LNCaP clone FGC (cell line): ENCODE measurements at regions not wholly inside any gene's neighbourhood (a gene's known extent, or its start where the extent isn't known, plus 50 kb on each side); places are given as distances from the start of the nearest gene placed in this dataset.

Source experiments
- DNase-seq: peaks from one replicate; pipeline ENCODE4 v3.0.0-alpha.2; 2011; ENCODE audit warnings: low read depth
- H3K4me3 ChIP-seq: 2 replicates; pipeline ENCODE4 v1.5.1; 2011; ENCODE audit warnings: mild to moderate bottlenecking, low read depth, low read length, control low read depth
- CTCF ChIP-seq: IDR thresholded peaks from 2 replicates; pipeline ENCODE4 v1.5.1; 2012; ENCODE audit warnings: mild to moderate bottlenecking; ENCODE audit not compliant: control insufficient read depth, insufficient read depth; ENCODE audit errors: extremely low read depth

- TF ChIP-seq CTCF: no peak
- no peak for DNase-seq
- no peak overlapping the region for H3K4me3 ChIP-seq
These were observed 96.4 kb upstream of the IL12A start for GRCh38 chr3:159892171-159892795.

GRCh38 chr3:159892801-159893200 lies 95.8 kb upstream of the IL12A start:
- no peak for TF ChIP-seq CTCF
- H3K4me3 ChIP-seq: no peak overlapping the region
- DNase-seq: no peak

GRCh38 chr3:159894386-159894785 lies 94.2 kb upstream of the IL12A start:
- H3K4me3 ChIP-seq: no peak overlapping the region
- DNase-seq: no peak
- no peak for TF ChIP-seq CTCF

- TF ChIP-seq CTCF: no peak
- H3K4me3 ChIP-seq: no peak overlapping the region
- DNase-seq: no peak
These were observed 93.2 kb upstream of the IL12A start for GRCh38 chr3:159895430-159895829.

GRCh38 chr3:159896543-159896942 lies 92.1 kb upstream of the IL12A start:
- TF ChIP-seq CTCF: no peak
- DNase-seq: no peak
- no peak overlapping the region for H3K4me3 ChIP-seq

GRCh38 chr3:159897331-159898075 lies 91.1 kb upstream of the IL12A start:
- TF ChIP-seq CTCF: no peak
- no peak overlapping the region for H3K4me3 ChIP-seq
- DNase-seq: no peak
